Epidermal melanocyte (primary cell): ENCODE measurements at regions not wholly inside any gene's neighbourhood (a gene's known extent, or its start where the extent isn't known, plus 50 kb on each side); places are given as distances from the start of the nearest gene placed in this dataset.

Experiments
- DNase-seq: peaks from one replicate; pipeline ENCODE4 v3.0.0; 2011; ENCODE audit warnings: low spot score; ENCODE audit not compliant: insufficient read length

DNA sequence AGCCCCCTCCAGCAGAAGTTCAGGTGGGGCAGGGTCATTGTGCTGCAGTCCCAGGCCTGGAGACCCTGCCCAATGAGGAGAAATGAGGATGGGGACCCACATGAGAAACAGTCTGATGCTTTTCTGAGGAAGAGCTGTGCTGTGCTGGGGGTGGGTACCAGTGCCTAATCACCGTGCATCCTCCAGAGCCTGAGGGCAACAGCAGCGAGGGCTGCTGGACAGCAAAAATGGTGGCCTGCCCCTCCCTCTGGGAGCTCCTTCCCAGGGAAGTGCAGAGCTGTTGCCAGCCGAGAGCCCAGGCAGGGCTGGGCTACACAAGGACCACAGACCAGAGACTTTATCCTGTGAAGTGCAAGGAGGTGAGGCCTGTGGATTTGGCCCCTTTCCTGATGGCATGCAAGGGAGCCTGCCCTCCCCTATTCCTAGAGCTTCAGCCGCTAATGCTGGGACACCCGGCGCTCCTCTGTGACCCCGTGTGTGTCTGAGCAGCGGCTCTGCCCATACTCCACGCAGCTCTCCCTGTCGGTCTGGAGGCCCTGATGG lies 134.8 kb downstream of the DSEL start:
- no peak for DNase-seq

DNA sequence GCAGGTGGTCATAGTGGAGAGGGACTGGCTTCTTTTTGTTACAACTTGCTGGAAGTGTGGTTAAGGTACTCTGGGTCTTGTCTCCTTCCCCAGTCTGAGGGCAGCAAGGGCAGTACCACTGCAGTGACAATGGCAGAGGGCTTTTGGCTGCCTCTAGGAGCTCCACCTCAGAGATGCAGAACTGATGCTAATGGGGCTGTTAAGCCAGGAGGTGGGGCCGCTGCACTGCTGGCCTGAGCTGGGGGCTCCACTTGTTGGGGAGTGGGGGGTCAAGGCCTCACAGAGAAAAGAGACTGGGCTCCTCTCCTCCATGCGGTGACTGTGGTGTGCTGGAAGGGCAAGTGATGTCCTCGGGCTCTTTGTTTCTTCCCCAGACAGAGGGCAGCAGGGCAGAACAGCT lies 135.7 kb downstream of the DSEL start:
- no peak for DNase-seq

DNA sequence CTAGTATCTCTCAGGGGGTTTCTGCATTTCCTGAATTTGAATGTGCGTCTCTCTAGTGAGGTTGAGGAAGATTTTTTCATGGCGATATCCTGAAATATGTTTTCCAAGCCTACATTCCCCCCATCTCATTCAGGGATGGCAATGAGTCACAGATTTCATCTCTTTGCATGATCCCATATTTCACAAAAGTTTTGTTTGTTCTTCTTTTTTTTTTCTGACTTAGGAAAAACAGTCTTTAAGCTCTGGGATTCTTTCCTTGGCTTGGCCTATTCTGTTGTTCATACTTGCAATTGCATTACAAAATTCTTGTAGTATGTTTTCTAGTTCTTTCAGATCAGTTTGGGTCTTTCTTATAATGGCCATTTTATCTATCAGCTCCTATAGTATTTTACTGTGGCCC lies 136.5 kb downstream of the DSEL start:
- no peak for DNase-seq

DNA sequence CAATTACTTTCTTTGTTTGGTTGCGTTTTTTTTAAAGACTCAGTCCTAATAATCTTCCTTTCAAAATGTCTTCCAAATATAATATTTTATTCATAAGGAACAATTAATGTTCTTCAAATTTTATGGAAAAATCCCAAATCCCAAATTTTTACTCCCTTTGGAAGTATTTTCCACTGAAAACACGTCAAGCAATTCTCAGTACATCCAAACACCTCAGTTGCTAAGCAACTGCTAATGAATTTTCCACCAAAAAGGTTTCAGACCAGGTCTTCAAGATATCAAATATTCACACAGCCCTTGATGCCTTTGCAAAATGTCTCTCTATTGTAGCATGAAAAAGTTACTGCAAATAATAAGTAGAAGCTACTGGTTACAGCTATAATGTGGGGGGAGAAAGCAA lies 140.1 kb downstream of the DSEL start:
- no peak for DNase-seq

- no peak for DNase-seq
These were observed 142.9 kb downstream of the DSEL start for GRCh38 chr18:67373636-67374035.

DNA sequence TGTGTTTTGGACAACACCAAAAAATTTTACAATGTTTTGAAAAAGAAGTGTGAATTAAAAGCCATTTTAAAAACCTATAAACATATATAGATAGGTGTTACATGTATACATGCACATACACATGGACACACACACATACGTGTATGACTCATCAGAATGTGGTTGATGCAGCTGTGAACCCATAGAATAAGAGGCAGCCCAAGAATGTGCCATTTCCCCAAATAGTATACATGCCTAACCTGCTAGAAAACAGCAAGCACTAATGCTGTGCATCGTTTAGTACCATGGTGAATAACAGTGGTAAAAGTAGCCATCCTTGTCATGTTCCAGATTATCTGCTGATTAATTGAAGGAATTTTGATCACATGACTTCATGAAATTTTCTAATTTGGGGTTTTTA lies 149.0 kb downstream of the DSEL start:
- DNase-seq = no peak

- no peak for DNase-seq
These were observed 152.8 kb downstream of the DSEL start for GRCh38 chr18:67363694-67364093.

DNA sequence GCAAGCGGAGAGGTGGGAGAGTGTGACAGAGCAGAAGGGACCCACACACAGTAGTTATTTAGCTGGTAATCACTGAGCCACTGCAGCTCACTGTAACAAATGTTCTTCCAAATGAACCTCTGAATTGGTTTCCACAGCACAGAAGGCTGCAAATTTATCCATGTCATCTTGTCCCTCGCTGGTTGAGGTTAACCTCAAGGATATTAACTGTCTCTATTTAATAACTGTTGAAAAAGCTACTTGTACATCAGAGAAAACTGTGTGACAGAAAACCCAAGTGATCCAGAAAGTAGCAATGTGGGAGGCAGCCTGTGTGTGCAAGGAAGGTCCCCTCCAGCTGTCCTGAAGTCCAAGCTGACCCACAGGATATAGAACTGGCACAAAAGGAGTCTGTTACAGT lies 153.6 kb downstream of the DSEL start:
- DNase-seq = no peak

DNA sequence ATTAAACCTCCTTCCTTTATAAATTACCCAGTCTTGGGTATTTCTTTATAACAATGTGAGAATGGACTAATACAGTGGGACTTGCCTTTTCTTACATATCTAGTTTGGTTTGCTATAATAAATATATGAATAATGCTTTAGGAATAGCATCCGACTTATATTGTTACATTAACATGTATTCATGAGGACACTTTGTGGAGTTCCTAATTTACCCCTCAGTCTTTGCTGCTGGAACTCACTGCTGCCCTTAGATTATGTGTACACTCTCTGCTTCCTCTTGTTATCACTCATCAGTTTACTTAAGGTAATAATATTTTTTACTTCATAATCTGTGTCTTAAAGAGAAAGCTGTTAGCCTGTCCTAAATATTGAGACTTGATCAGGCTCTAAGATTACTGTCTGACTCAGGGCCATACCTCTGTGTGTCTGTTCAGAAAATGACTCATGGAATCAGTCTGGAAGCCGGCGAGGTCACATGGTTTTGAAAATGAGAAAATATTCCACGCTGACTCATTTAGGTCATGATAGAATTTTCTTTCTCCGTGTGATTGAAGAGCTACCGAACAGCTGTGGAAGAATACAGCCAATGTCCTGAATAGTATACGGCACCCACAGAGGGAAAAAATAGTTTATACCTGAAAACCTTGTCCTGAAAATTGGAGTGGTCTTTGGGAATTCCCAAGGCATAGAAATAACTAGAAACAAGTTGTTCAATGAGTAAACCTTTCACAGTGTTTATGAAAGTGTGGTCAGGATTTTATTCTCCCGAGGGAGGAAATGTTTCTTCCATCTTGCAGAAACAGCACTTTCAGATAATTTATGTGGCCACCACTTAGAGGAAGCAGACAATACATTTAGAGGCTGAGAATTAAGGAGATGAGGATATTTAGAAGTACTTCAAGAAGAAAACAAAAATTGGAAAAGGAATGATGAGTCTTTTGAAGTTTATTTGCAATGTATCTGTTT lies 156.4 kb downstream of the DSEL start:
- peak; percentile 26 for DNase-seq

DNA sequence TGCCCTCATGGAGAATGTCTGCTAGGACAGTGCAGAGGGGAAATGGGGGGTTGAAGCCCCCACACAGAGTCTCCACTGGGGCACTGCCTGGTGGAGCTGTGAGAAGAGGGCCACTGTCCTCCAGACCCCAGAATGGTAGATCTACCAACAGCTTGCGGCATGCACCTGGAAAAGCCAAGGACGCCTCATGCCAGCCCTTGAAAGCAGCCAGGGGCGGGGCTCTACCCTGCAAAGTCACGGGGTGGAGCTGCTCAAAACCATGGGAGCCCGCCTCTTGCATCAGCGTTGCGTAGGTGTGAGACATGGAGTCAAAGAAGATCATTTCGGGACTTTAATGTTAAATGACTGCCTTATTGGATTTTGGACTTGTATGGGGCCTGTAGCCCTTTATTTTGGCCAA lies 157.6 kb downstream of the DSEL start:
- no peak for DNase-seq

DNA sequence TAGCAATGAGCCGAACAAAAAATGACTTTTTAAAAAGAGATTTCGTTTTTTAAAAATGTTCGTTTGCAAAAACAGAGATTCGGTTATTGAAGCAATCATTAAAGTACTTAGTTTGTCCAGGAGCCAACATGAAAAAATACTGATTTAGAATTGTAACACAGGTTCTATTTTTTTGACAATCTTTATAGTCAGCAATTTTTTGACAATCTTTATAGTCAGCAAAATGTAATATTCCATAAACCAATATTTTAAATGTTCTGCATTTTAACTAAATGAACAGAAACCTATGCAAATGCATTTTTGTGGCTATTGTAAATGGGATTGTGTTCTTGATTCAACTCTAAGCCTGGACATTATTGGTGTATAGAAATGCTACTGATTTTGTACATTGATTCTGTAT lies 161.8 kb downstream of the DSEL start:
- no peak for DNase-seq

DNA sequence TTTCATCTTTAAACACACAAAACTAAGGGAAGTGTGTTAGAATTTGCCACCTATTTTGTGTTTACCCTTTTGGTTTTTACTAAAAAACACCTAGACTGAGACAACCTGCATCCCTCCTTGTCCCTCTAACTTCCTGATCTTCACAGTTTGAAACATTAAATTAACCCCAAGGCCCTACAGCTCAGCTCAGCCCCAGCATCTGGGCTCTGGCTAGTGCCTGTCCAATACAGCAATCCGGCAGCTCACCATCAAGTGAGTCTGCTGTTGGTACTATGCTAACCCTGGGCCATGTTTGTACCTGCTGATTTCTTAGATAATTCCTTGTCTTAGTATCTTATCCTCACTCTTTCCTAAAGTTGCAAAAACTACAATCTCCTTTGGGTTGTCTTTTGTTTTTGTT lies 162.4 kb downstream of the DSEL start:
- DNase-seq = no peak

- DNase-seq = no peak
These were observed 169.1 kb downstream of the DSEL start for GRCh38 chr18:67347438-67347837.

GRCh38 chr18:67342159-67342558 lies 174.4 kb downstream of the DSEL start:
- DNase-seq = no peak

DNA sequence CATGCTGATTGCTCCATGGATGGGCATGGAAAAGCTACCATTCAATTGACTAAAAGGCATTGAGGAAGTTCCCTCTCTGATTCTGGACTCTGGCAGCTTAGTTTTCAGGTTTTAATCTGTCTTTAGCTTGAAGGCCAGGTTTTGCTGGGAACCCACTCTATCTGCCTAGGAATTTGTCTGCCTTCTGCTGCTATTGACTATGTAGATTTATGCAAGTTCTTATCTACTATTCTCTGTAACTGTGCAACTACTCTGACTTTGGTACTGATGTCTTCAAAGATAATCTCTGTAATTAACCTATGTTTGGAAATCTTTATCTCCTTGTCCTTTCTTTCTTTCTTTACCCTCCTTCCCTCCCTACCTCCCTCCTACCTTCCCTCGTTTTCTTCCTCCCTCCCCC lies 178.8 kb downstream of the DSEL start:
- DNase-seq = no peak

- no peak for DNase-seq
These were observed 184.7 kb downstream of the DSEL start for GRCh38 chr18:67331857-67332256.

DNA sequence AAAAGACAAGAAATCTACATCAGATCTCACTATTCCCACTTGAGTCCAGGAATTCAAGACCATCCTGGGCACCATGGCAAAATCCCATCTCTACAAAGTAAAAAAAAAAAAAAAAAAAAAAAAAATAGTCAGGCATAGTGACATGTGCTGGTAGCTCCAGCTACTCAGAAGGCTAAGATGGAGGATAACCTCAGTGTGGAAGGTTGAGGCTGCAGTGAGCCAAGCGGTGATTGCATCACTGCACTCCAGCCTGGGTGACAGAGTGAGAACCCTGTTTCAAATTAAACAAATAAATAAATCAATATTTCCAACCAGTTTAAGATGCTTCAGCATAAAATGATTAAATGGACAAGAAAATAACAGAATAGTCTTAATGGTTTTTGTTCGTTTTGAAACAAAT lies 197.4 kb downstream of the DSEL start:
- DNase-seq = no peak

DNA sequence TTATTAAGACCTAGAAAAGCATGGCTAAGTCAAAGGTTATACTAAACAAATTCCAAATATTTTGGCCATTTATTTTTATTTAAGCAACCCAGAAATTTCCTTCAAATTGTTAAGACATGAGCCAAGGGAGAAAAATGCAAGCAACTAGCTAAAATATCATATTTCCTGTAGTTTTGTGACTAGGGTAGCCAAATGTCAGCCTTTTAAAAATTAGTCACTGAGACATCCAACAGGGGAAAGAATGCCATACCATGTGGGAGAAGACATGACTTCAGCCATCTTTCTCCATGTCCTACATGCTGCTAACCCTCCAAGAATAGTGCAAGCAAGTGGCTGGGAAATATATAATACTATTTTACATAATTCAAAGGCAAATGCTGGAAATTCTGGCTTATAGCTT lies 197.9 kb downstream of the DSEL start:
- DNase-seq = no peak

GRCh38 chr18:67310826-67311225 lies 205.7 kb downstream of the DSEL start:
- no peak for DNase-seq

DNA sequence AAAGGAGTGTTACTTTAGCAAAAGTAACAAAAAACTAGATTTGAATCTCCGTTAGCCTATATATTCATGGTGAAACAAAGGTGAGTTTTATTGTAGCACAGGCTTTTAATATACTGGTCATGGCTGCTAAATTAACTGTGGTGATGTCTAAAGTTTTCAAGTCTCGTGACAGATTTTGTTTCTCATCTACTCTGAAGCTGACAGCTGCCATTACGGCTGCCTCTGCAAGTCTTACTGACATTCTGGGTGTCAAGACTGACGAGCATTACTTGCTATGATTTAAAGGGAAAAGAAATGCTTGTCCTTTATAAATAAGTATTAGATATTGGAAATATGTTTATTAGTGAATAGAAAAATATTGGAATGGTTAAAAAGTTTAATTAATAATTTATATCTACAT lies 207.7 kb downstream of the DSEL start:
- DNase-seq = no peak

GRCh38 chr18:67305466-67305865 lies 211.1 kb downstream of the DSEL start:
- no peak for DNase-seq

- no peak for DNase-seq
These were observed 214.5 kb downstream of the DSEL start for GRCh38 chr18:67302043-67302442.

DNA sequence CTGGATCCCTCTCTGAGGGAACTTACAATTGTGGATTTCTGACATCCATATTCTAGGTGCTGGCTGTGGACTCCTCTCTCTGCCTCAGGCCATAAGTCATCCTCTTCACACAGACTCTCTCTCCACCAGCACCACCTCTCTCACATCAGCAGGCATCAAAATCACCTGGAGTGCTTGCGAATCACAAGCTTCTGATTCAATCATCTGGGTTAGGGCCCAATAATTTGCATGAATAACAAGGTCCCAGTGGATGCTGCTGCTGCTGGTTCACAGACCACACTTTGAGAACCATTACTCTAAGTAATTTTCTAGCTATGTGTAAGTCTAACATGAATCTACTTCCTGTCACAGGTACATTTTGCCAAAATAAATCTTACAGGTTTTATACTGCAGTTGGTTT lies 214.9 kb downstream of the DSEL start:
- no peak for DNase-seq
